NCI-H226 (cell line): ENCODE measurements at regions not wholly inside any gene's neighbourhood (a gene's known extent, or its start where the extent isn't known, plus 50 kb on each side); places are given as distances from the start of the nearest gene placed in this dataset.
"Not testable (repeated sequence)": the region's sequence is repeated elsewhere in the genome, so short reads cannot be mapped to it uniquely, and the experiment has no call there.

Experiments used
- DNase-seq: peaks from one replicate; pipeline ENCODE4 v3.0.0-alpha.2; 2015

DNA sequence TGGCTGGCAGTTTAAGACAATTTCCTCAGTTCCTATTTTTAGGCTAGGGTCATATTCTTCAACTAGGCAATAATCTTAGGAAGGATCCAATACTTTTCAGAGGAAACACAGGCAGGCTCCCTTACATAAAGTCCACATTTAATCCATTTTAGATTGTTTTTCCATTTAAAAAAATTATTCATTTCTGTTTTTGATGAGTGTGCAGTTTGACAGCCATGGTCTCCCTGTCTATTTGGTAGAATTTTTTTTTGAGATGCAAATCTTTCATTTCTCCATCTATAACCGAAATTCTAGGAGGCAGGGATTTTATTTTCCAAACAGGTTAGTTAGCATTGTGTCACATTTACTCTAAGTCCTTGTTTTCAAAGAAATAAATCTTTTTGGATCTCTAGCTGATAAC lies 326.8 kb downstream of the PPP4R3C start:
- DNase-seq: no peak

GRCh38 chrX:27132862-27133261 lies 330.3 kb downstream of the PPP4R3C start:
- no peak for DNase-seq

GRCh38 chrX:27087176-27087575 lies 376.0 kb downstream of the PPP4R3C start:
- not testable (repeated sequence) for DNase-seq

DNA sequence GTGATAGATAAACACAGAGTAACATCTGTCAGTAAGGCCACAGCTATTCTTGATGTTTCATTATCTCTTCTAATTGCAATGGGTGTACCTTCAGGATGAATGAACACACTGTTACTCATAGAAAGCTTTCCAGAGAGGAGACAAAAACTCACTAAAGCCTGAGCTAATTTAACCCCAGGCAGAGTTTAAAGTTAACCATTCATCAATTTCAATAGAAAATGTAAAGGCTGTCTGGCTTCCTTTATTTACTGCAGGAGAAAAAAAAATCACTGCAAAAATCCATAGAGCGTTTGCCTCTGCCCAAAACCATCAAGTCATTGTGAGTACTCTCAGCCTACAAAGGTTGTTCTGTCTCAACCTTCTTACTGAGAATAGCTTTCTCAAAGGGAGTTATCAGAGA lies 376.9 kb downstream of the PPP4R3C start:
- DNase-seq: no peak

DNA sequence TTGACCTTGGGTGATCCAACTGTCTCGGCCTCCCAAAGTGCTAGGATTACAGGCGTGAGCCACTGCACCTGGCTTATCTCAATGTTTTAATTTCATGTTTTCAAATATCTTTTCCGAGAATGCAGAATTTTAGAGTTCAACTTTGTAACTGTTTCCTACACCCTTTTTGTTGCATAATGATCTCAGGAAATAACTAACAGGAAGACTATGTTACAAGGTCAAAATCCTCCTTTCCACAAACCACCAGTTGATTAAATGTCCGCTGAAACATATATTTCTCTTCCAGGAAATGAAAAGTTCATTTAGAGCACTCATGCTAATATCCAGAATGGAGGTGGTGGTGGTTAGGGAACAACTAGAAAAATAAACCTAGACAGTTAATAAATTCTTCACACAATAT lies 377.8 kb downstream of the PPP4R3C start:
- no peak for DNase-seq

DNA sequence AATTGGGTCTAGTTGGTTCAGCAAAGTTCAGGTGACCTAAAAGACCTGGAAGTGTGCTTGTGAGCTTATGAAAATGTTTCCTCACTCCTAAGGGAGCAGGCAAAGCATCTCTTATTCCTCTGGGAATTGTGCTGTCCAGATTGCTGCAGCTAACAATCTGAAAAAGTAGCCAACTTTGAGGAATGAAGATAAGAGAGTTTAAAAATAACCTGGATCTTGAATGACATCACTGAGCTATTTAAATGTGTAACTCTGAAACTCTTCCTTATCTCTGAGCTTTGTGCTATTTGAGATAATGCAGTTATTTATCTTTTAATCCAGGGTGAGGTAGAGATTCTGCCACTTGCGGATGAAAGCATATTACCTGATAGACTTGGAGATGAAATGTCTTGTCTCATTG lies 384.8 kb downstream of the PPP4R3C start:
- DNase-seq: no peak

GRCh38 chrX:27057883-27058282 lies 405.3 kb downstream of the PPP4R3C start:
- DNase-seq: no peak

- DNase-seq: no peak
Observed at GRCh38 chrX:27039332-27039731, 423.8 kb downstream of the PPP4R3C start.

DNA sequence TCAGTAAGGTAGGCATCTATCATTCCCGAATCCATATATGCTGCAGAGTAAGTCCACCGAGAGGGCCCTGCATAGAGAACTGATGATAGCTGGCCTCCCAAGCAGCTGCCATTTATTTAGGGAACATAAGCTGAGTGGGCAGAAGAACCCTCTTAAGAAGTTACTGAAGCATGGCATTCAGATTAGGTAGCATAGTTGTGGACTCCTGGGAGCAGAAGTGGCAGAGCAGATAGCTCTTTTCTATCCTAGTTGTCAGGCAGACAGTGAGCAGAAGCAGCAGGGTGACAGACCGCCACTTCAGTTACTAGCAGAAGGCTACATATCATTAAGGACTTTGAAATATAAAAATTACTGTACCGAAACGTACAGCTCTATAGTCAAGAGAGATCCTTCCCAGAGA lies 454.7 kb downstream of the PPP4R3C start:
- no peak for DNase-seq

DNA sequence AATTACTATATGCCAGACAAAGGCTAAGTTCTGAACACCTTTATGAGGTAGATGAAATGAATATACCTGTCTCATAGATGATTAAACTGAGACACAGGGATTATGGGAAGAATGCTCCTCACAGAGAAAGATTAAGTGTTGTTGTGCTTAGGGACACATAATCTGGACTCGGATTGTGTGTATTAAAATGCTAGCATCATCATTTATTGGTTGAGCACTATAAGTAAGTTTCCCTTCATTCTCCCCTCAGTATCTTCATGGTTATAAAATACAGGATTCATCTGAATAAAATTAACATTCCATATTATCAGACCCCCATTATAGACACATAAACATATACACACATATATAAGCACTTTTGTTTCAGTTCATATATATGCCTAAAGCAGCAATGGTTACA lies 463.5 kb downstream of the PPP4R3C start:
- no peak for DNase-seq

- no peak for DNase-seq
Observed at GRCh38 chrX:26958261-26958660, 504.9 kb downstream of the PPP4R3C start.

DNA sequence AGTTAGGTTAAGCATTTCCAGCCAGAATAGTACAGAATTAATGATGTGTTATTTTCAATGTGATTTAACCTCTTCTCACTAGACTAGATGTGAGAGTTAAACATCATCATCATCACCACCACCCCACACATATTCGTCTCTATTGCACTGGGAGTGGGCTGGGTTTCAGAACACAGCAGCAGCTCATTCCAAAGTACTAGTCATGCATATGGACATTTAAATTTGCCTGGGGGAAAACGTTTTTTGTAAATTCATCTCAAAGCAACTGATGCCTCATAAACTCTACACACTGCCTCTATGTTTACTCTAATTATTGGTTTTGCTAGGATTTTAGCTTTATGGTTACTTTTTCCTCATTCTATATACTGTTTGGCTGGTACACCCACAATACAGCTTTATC lies 509.1 kb downstream of the PPP4R3C start:
- DNase-seq: no peak

DNA sequence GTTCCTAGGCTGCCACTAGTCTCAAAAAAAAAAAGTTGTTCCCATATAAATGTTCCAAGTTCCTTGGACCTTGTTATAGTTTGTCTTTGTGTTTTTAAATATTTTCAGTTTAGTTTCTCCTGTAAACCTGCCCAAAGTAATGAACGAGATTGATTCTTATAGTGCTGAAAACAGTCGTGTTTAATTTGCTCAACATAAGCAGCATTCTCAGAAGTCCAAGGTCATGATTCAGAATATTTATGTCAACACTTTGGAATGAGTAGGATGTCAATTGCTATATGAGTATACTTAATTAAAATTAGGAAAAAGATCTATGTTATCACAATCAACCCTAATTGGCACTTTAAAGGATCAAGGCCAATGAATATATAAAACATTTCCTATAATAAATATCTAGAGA lies 510.9 kb downstream of the PPP4R3C start:
- no peak for DNase-seq

GRCh38 chrX:26927419-26927818 lies 535.7 kb downstream of the PPP4R3C start:
- no peak for DNase-seq

DNA sequence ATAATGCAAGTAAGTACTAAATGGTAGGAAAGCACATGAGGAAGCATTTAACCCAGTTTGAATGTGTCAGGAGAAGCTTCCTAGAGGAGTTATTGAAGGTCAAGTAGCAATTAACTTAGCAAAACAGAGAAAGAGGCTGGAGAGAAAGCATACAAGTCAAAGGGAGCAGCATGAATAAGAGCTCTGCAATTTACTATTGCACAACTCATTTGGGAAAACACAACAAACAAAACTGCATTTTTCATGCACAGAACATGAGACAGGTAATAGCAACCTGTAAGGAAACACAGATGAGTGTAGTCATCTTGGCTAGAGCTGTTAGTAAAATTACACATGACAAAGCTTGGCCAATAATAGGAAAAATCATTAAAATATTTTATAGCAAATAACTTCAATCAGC lies 538.1 kb downstream of the PPP4R3C start:
- DNase-seq: no peak

DNA sequence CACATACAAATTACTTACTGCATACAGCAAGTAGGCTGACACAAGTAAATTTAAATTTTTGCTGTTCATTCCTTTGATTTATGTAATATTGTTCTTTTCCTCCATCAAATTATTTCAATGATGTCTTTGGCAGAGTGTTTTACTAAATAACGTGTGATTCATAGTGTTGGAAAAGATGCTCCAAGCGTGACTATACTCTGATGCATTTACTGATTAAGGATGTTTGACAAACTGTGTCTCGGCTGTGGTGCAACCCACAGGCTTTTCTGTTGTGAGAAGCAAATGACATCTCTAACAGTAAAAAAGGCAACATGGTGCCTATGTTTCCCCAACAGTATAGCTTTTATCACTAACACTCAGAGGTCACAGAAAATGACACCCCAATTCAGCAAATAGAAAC lies 540.9 kb downstream of the PPP4R3C start:
- DNase-seq: no peak

DNA sequence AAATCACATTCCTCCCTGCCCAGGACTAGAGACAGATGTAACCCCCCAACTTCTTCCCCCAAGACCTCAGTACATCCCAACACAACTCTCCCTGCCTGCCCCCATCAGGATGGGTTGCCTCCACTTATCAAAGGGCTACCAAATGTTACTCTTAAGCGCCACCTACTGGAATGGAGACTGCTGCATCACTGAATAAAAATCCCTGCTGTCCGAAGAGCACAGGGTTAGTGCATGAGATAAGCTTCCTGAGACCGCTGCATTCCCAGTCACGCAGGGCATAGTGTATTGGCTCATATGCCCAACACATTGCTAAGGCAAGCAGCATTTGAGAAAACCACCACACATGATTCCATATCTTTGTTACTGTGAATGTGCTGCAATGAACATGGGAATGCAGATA lies 544.5 kb downstream of the PPP4R3C start:
- no peak for DNase-seq

DNA sequence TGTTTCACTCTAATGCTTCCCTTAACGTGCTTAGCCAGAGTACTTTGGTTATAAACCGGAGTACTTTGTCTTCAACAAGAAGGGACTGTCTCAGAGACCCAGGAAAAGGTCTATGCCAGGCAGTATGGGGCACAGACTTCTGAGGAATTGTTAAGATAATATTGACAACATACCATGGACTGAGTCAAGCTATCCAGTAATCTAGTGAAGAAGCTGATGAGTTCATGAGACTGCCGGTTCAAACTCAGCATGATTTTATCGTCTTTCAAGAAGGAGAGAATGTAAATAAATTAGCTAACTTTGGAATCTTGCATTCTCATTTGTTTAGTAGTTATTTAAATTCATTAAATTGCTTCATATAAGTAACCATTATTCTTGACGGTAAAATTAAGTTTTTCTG lies 546.1 kb downstream of the PPP4R3C start:
- no peak for DNase-seq

- no peak for DNase-seq
Observed at GRCh38 chrX:26915064-26915463, 548.1 kb downstream of the PPP4R3C start.

- no peak for DNase-seq
Observed at GRCh38 chrX:26914232-26914631, 548.9 kb downstream of the PPP4R3C start.

DNA sequence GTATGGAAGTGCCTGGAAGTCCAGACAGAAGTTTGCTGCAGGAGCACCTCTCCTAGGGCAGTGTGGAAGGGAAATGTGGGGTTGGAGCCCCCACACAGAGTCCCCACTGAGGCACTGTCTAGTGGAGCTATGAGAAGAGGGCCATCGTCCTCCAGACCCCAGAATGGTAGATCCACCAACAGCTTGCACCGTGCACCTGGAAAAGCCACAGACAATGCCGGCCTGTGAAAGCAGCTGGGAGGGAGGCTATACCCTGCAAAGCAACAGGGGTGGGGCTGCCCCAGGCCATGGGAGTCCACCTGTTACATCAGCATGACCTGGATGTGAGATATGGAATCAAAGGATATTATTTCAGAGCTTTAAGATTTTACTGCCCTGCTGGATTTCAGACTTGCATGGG lies 551.4 kb downstream of the PPP4R3C start:
- not testable (repeated sequence) for DNase-seq

GRCh38 chrX:26909728-26910127 lies 553.4 kb downstream of the PPP4R3C start:
- DNase-seq: no peak

DNA sequence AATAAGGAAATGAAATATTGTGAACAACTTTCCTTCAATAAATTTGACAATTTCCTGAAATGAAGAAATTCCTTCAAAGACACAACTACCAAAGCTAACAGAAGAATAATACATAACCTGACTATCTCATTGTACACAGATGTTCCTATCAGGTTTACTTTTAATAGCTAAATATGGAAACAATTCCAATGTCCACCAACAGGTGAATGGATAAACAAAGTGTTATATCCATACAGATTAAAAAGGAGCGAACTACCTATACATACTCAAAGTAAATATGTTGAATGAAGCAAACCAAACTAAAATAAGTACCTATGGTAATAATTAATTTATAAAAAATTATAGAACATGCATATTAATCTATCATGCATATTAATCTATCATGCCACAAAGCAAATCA lies 554.9 kb downstream of the PPP4R3C start:
- DNase-seq: no peak

- no peak for DNase-seq
Observed at GRCh38 chrX:26889574-26889973, 573.6 kb downstream of the PPP4R3C start.

GRCh38 chrX:26873736-26874135 lies 589.4 kb downstream of the PPP4R3C start:
- no peak for DNase-seq

DNA sequence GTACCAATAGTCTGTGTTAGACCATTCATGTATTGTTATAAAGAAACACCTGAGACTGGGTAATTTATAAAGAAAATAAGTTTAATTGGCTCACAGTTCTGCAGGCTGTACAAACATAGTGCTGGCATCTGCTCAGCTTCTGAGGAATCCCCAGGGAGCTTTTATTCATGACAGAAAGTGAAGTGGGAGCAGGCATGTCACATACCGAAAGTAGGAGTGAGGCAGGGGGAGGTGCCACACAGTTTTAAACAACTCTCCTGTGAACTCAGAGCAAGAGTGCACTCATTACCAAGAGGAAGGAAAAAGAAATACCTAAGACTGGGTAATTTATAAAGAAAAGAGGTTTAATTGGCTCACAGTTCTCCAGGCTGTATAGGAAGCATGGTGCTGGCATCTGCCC lies 591.2 kb downstream of the PPP4R3C start:
- DNase-seq: no peak
